Mucosa of rectum (tissue), 2 donors: ENCODE measurements at regions not wholly inside any gene's neighbourhood (a gene's known extent, or its start where the extent isn't known, plus 50 kb on each side); places are given as distances from the start of the nearest gene placed in this dataset.
"Not testable (repeated sequence)": the region's sequence is repeated elsewhere in the genome, so short reads cannot be mapped to it uniquely, and the experiment has no call there.

Experiments used
- H3K27ac ChIP-seq, 2 donors: one replicate each; pipeline ENCODE4 v1.7.0; 2013; ENCODE audit warnings: inconsistent platforms in 2 of 2, low read depth in 2 of 2, low read length in 2 of 2
- H3K27me3 ChIP-seq, 2 donors: one replicate each; pipeline ENCODE4 v1.7.0; 2013; ENCODE audit warnings: low read length in 2 of 2; ENCODE audit not compliant: control insufficient read depth in 2 of 2, insufficient read depth in 2 of 2
- H3K36me3 ChIP-seq, 2 donors: one replicate each; pipeline ENCODE4 v1.7.0; 2013; ENCODE audit warnings: low read length in 2 of 2; ENCODE audit not compliant: control insufficient read depth in 2 of 2, insufficient read depth in 2 of 2
- H3K4me1 ChIP-seq, 2 donors: one replicate each; pipeline ENCODE4 v1.7.0; 2013; ENCODE audit warnings: low read length in 2 of 2, mild to moderate bottlenecking in 1 of 2; ENCODE audit not compliant: control insufficient read depth in 2 of 2, insufficient read depth in 2 of 2
- H3K4me3 ChIP-seq, 2 donors: one replicate each; pipeline ENCODE4 v1.7.0; 2013; ENCODE audit warnings: low read length in 2 of 2
- H3K9ac ChIP-seq, 2 donors: one replicate each; pipeline ENCODE4 v1.7.0; 2013; ENCODE audit warnings: low read length in 2 of 2, low read depth in 1 of 2, mild to moderate bottlenecking in 1 of 2
- H3K9me3 ChIP-seq, 2 donors: one replicate each; pipeline ENCODE4 v1.7.0; 2013; ENCODE audit warnings: low read length in 2 of 2; ENCODE audit not compliant: control insufficient read depth in 2 of 2
- donor health status: healthy.
- donor health status: Normal muscosa, but diverticular disease.

DNA sequence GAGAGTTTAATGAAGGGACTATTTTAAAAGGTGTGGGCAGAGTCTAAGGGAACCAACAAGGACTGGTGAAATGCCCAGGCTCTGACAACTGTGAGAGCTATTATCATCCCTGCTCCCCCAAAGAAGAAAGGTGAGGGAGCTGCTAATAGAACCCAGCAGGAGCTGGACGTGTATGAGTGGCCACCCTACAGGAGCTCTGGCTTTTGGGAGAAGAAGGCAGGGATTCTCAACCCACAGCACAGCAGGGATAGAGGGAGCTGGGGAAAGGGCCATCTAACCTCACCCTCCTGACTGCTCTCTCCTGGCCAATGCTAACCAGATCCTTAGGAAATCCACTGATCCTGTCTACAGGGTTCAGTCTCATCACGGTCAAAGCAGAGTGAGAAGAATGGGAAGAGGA, 57.1 kb downstream of the GRIN2B start:
- Histone ChIP-seq H3K36me3 (no peaks in the 10 kb centered on the region), H3K27ac (no peak overlapping the region), H3K27me3 (peaks cover 0 to 3% of the 10 kb centered on the region in 2 donors), H3K9ac (no peak overlapping the region), H3K9me3 (no peaks in the 10 kb centered on the region), H3K4me1 (no peaks in the 10 kb centered on the region), H3K4me3 (no peak overlapping the region)

DNA sequence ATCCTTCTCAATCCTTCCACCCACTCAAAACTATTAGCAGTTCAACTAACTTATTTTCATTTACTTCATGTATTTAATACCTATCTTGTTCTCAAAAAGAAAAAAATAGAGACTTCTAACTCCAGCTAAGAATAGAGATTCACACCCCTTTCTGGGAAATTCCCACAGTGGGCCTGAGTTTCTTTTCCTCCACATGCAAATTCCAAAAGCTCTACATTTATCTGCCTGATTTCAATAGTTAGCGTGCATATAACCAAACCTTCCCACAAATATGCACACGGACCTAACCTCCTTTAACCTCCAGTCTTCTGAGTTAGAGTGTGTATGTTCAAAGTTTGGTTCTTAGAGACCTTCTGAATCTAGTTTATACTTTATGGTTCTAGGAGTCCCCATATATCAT, 62.5 kb downstream of the GRIN2B start:
- no peaks in the 10 kb centered on the region for H3K27me3 ChIP-seq
- H3K4me1 ChIP-seq = no peaks in the 10 kb centered on the region
- no peak overlapping the region for H3K27ac ChIP-seq
- H3K9me3 ChIP-seq = no peaks in the 10 kb centered on the region
- no peak overlapping the region for H3K4me3 ChIP-seq
- H3K36me3 ChIP-seq = no peaks in the 10 kb centered on the region
- no peak overlapping the region for H3K9ac ChIP-seq

DNA sequence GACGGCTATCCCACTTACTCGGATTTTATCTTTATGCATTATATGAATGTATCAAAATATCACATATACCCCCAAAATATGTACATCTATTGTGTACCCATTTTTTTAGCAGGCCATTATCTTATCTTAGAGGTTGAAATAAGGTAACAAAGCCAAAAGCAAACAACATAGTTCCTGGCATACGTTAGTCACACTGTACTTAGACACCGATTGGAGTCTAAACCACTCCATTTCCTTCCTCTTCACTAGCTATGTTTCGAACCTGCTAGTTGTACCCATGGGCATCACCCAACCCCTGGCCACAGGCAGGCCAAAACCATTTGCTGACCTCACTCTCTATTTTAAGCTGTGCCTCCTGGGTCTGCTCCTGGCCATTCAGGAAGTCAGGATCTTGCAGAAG, 66.3 kb downstream of the GRIN2B start:
- no peaks in the 10 kb centered on the region for H3K4me1 ChIP-seq
- H3K4me3 ChIP-seq = no peak overlapping the region
- no peaks in the 10 kb centered on the region for H3K9me3 ChIP-seq
- no peaks in the 10 kb centered on the region for H3K36me3 ChIP-seq
- no peaks in the 10 kb centered on the region for H3K27me3 ChIP-seq
- H3K9ac ChIP-seq = no peak overlapping the region
- H3K27ac ChIP-seq = no peak overlapping the region

DNA sequence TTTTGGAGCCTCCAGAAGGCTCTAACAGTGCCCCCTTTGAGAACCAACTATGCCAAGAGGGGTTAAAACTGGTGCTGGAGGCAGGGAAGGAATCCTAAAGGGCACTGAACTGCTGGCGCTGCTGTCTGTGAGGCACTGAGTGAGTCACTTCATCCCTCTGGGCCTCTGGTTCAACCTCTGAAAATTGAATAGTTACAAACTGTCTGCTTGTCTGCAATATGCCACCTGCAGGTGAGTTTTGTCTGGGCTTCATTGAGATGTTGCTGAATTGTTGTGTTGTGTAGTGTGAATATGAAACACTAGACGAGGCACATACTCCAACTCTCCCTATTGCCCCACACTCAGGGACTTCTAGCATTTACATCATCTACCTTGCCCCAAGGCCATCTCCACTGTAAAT, 68.0 kb downstream of the GRIN2B start:
- Histone ChIP-seq H3K9me3 (no peaks in the 10 kb centered on the region), H3K4me3 (no peak overlapping the region), H3K36me3 (no peaks in the 10 kb centered on the region), H3K27ac (no peak overlapping the region), H3K4me1 (peaks cover 0 to 2% of the 10 kb centered on the region in 2 donors), H3K27me3 (no peaks in the 10 kb centered on the region), H3K9ac (no peak overlapping the region)

DNA sequence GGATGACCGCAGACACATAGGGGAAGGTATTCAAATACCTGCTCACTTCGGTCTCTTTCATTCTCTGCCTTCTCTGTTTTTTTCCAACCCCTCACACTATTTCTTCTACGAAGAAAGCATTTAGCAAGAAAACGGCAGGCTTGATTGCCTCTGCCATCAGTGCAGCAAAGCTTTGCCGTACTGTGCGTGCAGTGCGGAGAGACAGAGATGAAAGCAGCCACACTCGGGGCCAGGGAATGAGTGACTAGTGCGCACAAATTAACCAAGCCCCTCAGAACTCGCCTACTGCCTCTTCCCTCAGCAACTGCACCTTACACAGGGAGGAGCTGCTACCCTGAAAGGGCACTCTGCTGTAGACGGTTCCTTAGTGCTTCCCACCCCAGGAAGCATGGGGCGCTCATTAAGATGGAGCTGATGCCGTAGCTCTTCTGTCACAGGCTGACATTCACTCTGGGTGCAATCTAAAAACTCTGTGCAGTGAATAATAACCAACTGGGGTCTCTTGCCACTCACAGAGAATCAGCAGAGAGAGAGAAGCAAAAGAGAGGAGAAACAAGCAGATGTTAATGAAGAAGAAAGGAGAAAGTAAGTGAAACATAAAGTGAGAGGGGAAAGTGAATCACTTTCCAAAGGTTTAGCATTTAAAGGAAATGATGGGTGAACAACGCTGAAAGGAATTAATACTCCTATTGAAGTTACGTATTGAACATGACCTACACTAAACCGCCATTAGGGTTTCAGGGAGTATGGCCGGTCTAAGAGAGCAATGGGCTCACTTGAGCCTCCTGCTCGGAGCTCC, 69.4 kb downstream of the GRIN2B start:
- no peak overlapping the region for H3K4me3 ChIP-seq
- peaks cover 0 to 2% of the 10 kb centered on the region in 2 donors for H3K4me1 ChIP-seq

DNA sequence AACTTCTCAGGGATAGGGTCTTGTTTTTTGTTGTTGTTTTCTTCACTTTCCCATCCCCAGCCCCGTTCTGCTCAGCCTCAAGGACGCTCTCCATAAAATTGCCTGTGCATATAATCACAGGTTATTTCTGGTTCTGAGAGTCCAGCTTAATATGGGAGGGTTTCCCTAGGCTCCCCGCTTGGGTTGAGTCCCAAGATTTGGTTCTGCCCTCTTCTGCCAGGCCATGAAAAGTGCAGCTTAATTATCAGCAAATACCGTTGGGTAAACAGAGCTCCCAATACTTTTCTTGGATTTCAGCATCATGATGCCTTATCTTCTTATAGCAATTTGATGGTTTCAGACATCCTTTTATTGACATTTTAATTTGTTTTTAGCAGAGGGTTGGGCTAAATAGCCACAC, 75.6 kb downstream of the GRIN2B start:
- Histone ChIP-seq H3K4me3 (no peak overlapping the region), H3K27ac (no peak overlapping the region), H3K36me3 (no peaks in the 10 kb centered on the region), H3K4me1 (peaks cover 0 to 2% of the 10 kb centered on the region in 2 donors), H3K9me3 (no peaks in the 10 kb centered on the region), H3K9ac (no peak overlapping the region), H3K27me3 (no peaks in the 10 kb centered on the region)

More for the DNA sequence above, 69.4 kb downstream of the GRIN2B start:
- H3K9ac ChIP-seq = no peak overlapping the region
- H3K36me3 ChIP-seq = no peaks in the 10 kb centered on the region
- no peaks in the 10 kb centered on the region for H3K9me3 ChIP-seq
- no peak overlapping the region for H3K27ac ChIP-seq
- H3K27me3 ChIP-seq = no peaks in the 10 kb centered on the region

DNA sequence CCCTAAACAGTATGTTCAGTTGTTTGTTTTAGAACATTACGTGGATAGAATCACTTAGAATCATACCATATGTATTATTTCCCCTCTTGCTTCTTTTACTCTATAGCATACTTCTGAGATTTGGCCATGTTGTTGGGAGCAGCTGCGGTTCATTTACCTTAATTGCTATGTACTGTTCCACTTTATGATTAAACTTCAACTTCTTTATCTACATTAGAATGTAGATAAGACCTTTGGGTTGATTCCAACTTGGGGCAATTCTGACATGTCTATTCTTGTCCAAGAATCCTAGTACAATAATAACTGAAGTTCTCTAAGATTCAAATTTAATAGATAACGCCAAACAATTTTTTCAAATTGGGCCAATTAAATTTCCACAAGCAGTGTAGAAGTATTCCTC, 80.7 kb downstream of the GRIN2B start:
- peaks cover 0 to 5% of the 10 kb centered on the region in 2 donors for H3K4me1 ChIP-seq

DNA sequence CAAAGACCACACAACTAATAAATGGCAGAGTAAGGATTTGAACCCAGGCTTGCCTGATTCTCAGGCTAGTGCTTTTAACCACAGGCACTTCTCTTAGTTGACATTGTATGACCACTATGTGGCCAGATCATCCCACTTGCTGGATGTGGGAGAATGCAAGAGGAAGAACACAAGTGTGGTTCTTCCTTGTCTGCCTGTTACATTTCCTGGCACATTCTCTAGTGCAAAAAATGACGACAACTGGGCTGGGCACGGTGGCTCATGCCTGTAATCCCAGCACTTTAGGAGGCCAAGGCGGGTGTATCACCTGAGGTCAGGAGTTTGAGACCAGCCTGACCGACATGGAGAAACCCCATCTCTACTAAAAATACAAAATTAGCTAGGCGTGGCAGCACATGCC, 83.0 kb downstream of the GRIN2B start:
- not testable (repeated sequence) for H3K27ac ChIP-seq, H3K4me1 ChIP-seq, H3K9me3 ChIP-seq, H3K27me3 ChIP-seq, H3K4me3 ChIP-seq, H3K36me3 ChIP-seq, H3K9ac ChIP-seq

More for the DNA sequence above, 80.7 kb downstream of the GRIN2B start:
- no peaks in the 10 kb centered on the region for H3K9me3 ChIP-seq
- no peak overlapping the region for H3K4me3 ChIP-seq
- H3K9ac ChIP-seq = no peak overlapping the region
- no peak overlapping the region for H3K27ac ChIP-seq
- H3K27me3 ChIP-seq = no peaks in the 10 kb centered on the region
- no peaks in the 10 kb centered on the region for H3K36me3 ChIP-seq

DNA sequence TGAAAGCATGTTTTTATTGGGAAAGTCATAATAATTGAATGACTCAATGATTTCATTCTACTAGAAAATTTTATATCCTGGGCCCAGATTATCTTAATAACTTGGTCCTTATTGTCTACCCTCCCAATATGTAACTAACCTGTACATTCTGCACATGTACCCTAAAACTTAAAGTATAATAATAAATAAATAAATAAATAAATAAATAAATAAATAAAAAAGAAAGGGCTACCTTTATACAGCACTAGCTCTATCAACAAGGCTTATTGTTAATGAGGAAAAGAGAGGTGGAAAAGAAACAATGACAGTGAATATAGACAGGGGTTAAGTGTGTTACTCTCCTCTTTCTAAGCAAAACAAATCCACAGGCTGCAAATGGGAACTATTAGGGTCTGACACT, 83.6 kb downstream of the GRIN2B start:
- H3K27ac ChIP-seq = no peak overlapping the region
- no peak overlapping the region for H3K9ac ChIP-seq
- no peaks in the 10 kb centered on the region for H3K36me3 ChIP-seq
- no peak overlapping the region for H3K4me3 ChIP-seq
- no peaks in the 10 kb centered on the region for H3K27me3 ChIP-seq
- H3K4me1 ChIP-seq = peaks cover 0 to 5% of the 10 kb centered on the region in 2 donors
- no peaks in the 10 kb centered on the region for H3K9me3 ChIP-seq

DNA sequence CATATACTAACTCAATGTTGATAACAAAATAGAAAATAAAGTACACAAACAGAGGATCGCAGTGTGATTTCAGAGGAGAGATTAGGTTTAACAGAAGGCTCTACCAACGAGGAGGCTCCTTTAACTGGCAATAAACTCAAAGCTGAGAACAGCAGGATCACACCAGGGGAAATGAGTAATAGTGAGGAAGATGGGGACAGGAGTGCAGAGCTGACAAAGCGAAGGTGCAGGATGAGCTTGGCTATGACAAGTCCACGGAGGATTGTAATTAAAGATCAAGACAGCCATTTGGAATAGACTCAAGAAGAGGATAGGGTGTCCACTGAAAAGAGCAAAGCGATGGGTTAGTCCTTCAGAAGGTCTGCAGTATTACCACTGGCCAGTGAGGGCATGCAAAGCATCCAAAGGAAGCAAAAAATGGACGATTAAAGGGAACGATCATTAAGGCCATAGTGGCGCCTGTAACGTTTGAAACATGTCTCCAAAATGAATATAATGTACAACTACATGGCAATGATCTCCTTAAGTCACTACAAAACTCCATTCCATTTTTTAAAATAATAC, 85.3 kb downstream of the GRIN2B start:
- no peaks in the 10 kb centered on the region for H3K27me3 ChIP-seq
- H3K4me1 ChIP-seq = peaks cover 0 to 5% of the 10 kb centered on the region in 2 donors
- no peak overlapping the region for H3K4me3 ChIP-seq
- no peaks in the 10 kb centered on the region for H3K36me3 ChIP-seq
- H3K27ac ChIP-seq = no peak overlapping the region
- no peaks in the 10 kb centered on the region for H3K9me3 ChIP-seq
- H3K9ac ChIP-seq = no peak overlapping the region
